ENCODE measurements at regions not wholly inside any gene's neighbourhood (a gene's known extent, or its start where the extent isn't known, plus 50 kb on each side); places are given as distances from the start of the nearest gene placed in this dataset.

DNA sequence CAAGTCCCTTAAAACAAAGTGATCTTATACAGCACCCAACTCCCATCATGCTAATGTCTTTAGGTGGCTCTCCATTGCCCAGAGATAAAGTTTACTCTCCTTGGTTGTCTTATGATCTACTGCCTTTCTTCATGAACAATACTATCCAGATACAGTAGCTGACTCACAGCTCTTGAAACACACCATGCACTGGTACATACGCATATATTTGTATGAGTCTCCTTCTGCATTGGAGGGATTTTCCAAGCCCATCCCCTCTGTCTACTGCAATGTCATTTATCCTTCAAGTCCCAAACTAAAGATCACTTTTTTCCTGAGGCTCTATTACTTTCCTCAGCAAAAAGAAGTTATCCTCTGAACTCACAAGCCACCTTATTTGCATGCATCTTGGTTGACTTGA, 84.7 kb upstream of the LRATD1 start:
- H3K9me3 ChIP-seq, result no peaks in the 10 kb centered on the region
- ATAC-seq (no peak), DNase-seq (ENCODE audit: low read depth in 1 of 2, low spot score in 1 of 2) (no peak), FAIRE-seq (no peak)
- H3K27ac ChIP-seq, result no peak overlapping the region
- ChIA-PET CTCF (no interaction called here), POLR2A (no interaction called here)
- no peak overlapping the region for H3K4me2 ChIP-seq
- H3K4me3 ChIP-seq, result no peak overlapping the region
- TF ChIP-seq FOSL2 (IDR thresholded peaks at IDR 0.05), result no peak
- no peak for TF ChIP-seq FOSL2 (CRISPR knock-in tag; IDR thresholded peaks at IDR 0.05)
- no peak for TF ChIP-seq RNF2 (IDR thresholded peaks at IDR 0.05; ENCODE audit: borderline replicate concordance, low read depth)
- TF ChIP-seq CBX8 (IDR thresholded peaks at IDR 0.05), result no peak
- TF ChIP-seq CBX2 (IDR thresholded peaks at IDR 0.05; ENCODE audit: borderline replicate concordance, low read depth), result no peak
- TF ChIP-seq PHF8 (IDR thresholded peaks at IDR 0.05; ENCODE audit: borderline replicate concordance, low read depth), result no peak
- TF ChIP-seq, protein P1, sequence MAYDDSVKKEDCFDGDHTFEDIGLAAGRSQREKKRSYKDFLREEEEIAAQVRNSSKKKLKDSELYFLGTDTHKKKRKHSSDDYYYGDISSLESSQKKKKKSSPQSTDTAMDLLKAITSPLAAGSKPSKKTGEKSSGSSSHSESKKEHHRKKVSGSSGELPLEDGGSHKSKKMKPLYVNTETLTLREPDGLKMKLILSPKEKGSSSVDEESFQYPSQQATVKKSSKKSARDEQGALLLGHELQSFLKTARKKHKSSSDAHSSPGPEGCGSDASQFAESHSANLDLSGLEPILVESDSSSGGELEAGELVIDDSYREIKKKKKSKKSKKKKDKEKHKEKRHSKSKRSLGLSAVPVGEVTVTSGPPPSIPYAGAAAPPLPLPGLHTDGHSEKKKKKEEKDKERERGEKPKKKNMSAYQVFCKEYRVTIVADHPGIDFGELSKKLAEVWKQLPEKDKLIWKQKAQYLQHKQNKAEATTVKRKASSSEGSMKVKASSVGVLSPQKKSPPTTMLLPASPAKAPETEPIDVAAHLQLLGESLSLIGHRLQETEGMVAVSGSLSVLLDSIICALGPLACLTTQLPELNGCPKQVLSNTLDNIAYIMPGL (CRISPR knock-in tag; IDR thresholded peaks at IDR 0.05; ENCODE audit: borderline replicate concordance), result no peak
- TF ChIP-seq JUNB (IDR thresholded peaks at IDR 0.05), result no peak
- TF ChIP-seq, protein P2, sequence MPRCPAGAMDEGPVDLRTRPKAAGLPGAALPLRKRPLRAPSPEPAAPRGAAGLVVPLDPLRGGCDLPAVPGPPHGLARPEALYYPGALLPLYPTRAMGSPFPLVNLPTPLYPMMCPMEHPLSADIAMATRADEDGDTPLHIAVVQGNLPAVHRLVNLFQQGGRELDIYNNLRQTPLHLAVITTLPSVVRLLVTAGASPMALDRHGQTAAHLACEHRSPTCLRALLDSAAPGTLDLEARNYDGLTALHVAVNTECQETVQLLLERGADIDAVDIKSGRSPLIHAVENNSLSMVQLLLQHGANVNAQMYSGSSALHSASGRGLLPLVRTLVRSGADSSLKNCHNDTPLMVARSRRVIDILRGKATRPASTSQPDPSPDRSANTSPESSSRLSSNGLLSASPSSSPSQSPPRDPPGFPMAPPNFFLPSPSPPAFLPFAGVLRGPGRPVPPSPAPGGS (IDR thresholded peaks at IDR 0.05), result no peak
- no peak for TF ChIP-seq TFCP2L1 (CRISPR knock-in tag; IDR thresholded peaks at IDR 0.05)
- TF ChIP-seq SREBF2 (IDR thresholded peaks at IDR 0.05), result no peak
- no peak for TF ChIP-seq MAFK (IDR thresholded peaks at IDR 0.05; ENCODE audit: partially characterized antibody)
- no peak for TF ChIP-seq HOXB5 (CRISPR knock-in tag; IDR thresholded peaks at IDR 0.05)
- no peak for TF ChIP-seq CHD2 (IDR thresholded peaks at IDR 0.05; ENCODE audit: low read length, partially characterized antibody)
- no peak for TF ChIP-seq RAD21 (conservative IDR thresholded peaks at IDR 0.05 in 1 of 2, IDR thresholded peaks at IDR 0.05 in 1 of 2)
- no peak for TF ChIP-seq SMC3 (IDR thresholded peaks at IDR 0.05)
- TF ChIP-seq, protein P3, sequence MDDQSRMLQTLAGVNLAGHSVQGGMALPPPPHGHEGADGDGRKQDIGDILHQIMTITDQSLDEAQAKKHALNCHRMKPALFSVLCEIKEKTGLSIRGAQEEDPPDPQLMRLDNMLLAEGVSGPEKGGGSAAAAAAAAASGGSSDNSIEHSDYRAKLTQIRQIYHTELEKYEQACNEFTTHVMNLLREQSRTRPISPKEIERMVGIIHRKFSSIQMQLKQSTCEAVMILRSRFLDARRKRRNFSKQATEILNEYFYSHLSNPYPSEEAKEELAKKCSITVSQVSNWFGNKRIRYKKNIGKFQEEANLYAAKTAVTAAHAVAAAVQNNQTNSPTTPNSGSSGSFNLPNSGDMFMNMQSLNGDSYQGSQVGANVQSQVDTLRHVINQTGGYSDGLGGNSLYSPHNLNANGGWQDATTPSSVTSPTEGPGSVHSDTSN (IDR thresholded peaks at IDR 0.05), result no peak
- H3K4me1 ChIP-seq, result no peaks in the 10 kb centered on the region
- 38% methylated on average over 1 of the region's 1 CpG for WGBS (ENCODE audit: missing lambda C conversion rate)

DNA sequence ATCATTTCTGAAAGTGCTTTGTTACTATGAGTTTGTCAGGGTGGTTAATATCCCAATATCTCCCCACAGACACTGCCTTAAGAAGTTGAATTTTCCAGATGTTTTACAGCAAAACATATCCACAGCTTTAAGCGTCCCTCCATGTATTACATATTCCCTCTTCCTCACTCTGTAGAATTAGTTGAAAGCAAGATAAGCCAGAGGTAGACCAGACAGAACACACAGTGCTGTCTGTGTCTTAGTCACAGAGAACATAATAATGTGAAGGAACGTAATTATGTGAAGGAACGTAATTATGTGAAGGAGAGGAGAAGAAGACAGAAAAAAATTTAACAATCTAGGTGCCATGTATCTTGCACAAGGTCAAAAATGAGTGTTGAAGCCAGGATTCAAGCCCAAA, 81.9 kb upstream of the LRATD1 start:
- no peak overlapping the region for H3K27ac ChIP-seq
- ChIA-PET POLR2A (no interaction called here), CTCF (no interaction called here)
- no peak overlapping the region for H3K4me3 ChIP-seq
- no peak overlapping the region for H3K4me2 ChIP-seq
- H3K4me1 ChIP-seq, result no peaks in the 10 kb centered on the region
- 4% methylated on average over 3 of the region's 3 CpGs for whole genome bisulfite sequencing (ENCODE audit: missing lambda C conversion rate)
- no peak for TF ChIP-seq CEBPB (IDR thresholded peaks at IDR 0.05)
- TF ChIP-seq HOXB5 (CRISPR knock-in tag; IDR thresholded peaks at IDR 0.05), result no peak
- TF ChIP-seq, protein P4, sequence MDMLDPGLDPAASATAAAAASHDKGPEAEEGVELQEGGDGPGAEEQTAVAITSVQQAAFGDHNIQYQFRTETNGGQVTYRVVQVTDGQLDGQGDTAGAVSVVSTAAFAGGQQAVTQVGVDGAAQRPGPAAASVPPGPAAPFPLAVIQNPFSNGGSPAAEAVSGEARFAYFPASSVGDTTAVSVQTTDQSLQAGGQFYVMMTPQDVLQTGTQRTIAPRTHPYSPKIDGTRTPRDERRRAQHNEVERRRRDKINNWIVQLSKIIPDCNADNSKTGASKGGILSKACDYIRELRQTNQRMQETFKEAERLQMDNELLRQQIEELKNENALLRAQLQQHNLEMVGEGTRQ (IDR thresholded peaks at IDR 0.05), result no peak
- no peak for TF ChIP-seq GATA3 (IDR thresholded peaks at IDR 0.05; ENCODE audit: borderline replicate concordance)
- TF ChIP-seq POLR2AphosphoS2 (conservative IDR thresholded peaks at IDR 0.05; ENCODE audit: low read length), result no peak
- TF ChIP-seq, protein P3 (IDR thresholded peaks at IDR 0.05), result no peak
- no peak for TF ChIP-seq HOXA7 (CRISPR knock-in tag; IDR thresholded peaks at IDR 0.05)
- ATAC-seq, result no peak
- DNase-seq (ENCODE audit: low read depth in 1 of 2, low spot score in 1 of 2), result no peak
- no peak for FAIRE-seq
- no peaks in the 10 kb centered on the region for H3K9me3 ChIP-seq

All from A549 (cell line).